ENCODE measurements at regions not wholly inside any gene's neighbourhood (a gene's known extent, or its start where the extent isn't known, plus 50 kb on each side); places are given as distances from the start of the nearest gene placed in this dataset.
A peak's percentile ranks its signal among the peaks of the same experiment; 100 is the strongest.

- Histone ChIP-seq H2AFZ (no peak overlapping the region), H3K27ac (no peak overlapping the region), H3K9me2 (ENCODE audit: insufficient read depth) (no peaks in the 10 kb centered on the region), H3K4me3 (no peak overlapping the region), H3K36me3 (ENCODE audit: low read depth) (no peaks in the 10 kb centered on the region), H4K20me1 (ENCODE audit: insufficient read depth) (no peaks in the 10 kb centered on the region), H3K79me2 (ENCODE audit: low read depth) (no peaks in the 10 kb centered on the region), H3K9me3 (ENCODE audit: insufficient read depth, low read depth) (no peaks in the 10 kb centered on the region), H3K4me1 (replicated peaks; ENCODE audit: insufficient read depth) (no peaks in the 10 kb centered on the region), H3F3A (ENCODE audit: insufficient read depth, low read depth) (no peaks in the 10 kb centered on the region), H3K27me3 (ENCODE audit: insufficient read depth, low read depth) (no peaks in the 10 kb centered on the region), H3K4me2 (no peak overlapping the region)
- POLR2A ChIA-PET (ENCODE audit: unreplicated experiment) = no interaction called here
- intact Hi-C loops (cut with micrococcal nuclease; ENCODE audit: unreplicated experiment) = no loop called here
- no peak for DNase-seq
- TF ChIP-seq EZH2 (IDR thresholded peaks at IDR 0.05; ENCODE audit: low read depth) (no peak), CTCF (conservative IDR thresholded peaks at IDR 0.05) (no peak)
- CTCF ChIA-PET = no interaction called here
- no TSS peak for BruUV-seq (replicated peaks)
Measured at GRCh38 chr13:85247780-85248179, 551.4 kb downstream of the SLITRK6 start.

DNA sequence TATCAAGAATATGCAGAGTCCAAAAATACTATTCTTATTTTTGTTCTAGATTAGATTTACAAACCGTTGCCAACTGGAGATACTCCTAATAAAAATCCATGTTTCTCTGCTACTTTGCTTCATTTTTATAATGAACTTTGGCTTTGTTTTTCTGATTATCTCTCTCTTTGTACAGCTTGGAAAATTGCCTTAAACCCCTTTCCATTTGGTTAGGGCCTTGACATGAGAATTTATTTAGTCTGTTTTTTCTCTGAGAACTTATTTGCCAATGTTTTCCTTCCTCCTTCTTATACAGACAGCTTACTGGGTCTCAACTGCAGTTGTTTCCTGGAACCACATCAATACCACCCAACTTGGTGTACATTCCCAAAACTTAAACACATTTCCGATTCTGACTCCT lies 555.4 kb downstream of the SLITRK6 start:
- Histone ChIP-seq H3F3A (ENCODE audit: insufficient read depth, low read depth) (no peaks in the 10 kb centered on the region), H3K36me3 (ENCODE audit: low read depth) (no peaks in the 10 kb centered on the region), H3K79me2 (ENCODE audit: low read depth) (no peaks in the 10 kb centered on the region), H3K27ac (no peak overlapping the region), H3K9me3 (ENCODE audit: insufficient read depth, low read depth) (no peaks in the 10 kb centered on the region), H3K4me3 (no peak overlapping the region), H2AFZ (no peak overlapping the region), H3K27me3 (ENCODE audit: insufficient read depth, low read depth) (no peaks in the 10 kb centered on the region), H3K4me1 (replicated peaks; ENCODE audit: insufficient read depth) (0 out of 2 replicates have a peak, but pooled peaks cover 6% of the 10 kb centered on the region), H3K4me2 (no peak overlapping the region), H3K9me2 (ENCODE audit: insufficient read depth) (no peaks in the 10 kb centered on the region; the same call in 1 of the 2 replicates), H4K20me1 (ENCODE audit: insufficient read depth) (no peaks in the 10 kb centered on the region)
- no peak for TF ChIP-seq CTCF (conservative IDR thresholded peaks at IDR 0.05)
- no peak for TF ChIP-seq EZH2 (IDR thresholded peaks at IDR 0.05; ENCODE audit: low read depth)
- no peak for DNase-seq
- POLR2A ChIA-PET (ENCODE audit: unreplicated experiment) = no interaction called here
- no TSS peak for BruUV-seq (replicated peaks)
- intact Hi-C loops (cut with micrococcal nuclease; ENCODE audit: unreplicated experiment) = no loop called here
- CTCF ChIA-PET = no interaction called here

DNA sequence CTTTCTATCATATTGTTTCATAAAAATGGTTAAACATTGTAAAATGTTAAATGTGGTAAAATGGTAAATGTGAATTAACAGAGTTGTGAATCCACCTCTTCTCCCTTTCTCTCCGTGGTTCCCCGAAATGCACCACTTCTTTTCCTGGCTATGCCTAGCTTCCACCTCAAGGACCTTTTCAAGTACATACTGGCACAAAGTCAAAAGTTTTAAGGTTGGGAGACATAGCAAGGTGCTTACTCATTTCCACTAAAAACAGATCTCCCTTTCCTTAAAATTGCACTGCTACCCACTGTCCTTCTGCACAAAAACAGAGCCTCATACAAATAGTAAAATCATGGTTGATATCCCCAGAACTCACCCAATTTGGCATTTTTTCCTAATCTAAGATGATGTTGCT lies 558.2 kb downstream of the SLITRK6 start:
- H3K9me3 ChIP-seq (ENCODE audit: insufficient read depth, low read depth) = no peaks in the 10 kb centered on the region; the same call in 1 of the 2 replicates
- peaks cover 14% of the 10 kb centered on the region; the same call in 1 of the 2 replicates for H3K4me1 ChIP-seq (replicated peaks; ENCODE audit: insufficient read depth)
- no TSS peak for BruUV-seq (replicated peaks)
- H3K36me3 ChIP-seq (ENCODE audit: low read depth) = no peaks in the 10 kb centered on the region
- DNase-seq = peak in 1 of 2 experiments; percentile 21
- CTCF ChIA-PET = no interaction called here
- no peaks in the 10 kb centered on the region for H4K20me1 ChIP-seq (ENCODE audit: insufficient read depth)
- POLR2A ChIA-PET (ENCODE audit: unreplicated experiment) = no interaction called here
- H3F3A ChIP-seq (ENCODE audit: insufficient read depth, low read depth) = no peaks in the 10 kb centered on the region
- H3K79me2 ChIP-seq (ENCODE audit: low read depth) = no peaks in the 10 kb centered on the region
- no peaks in the 10 kb centered on the region; the same call in 1 of the 2 replicates for H3K9me2 ChIP-seq (ENCODE audit: insufficient read depth)
- TF ChIP-seq CTCF (conservative IDR thresholded peaks at IDR 0.05) (no peak), EZH2 (IDR thresholded peaks at IDR 0.05; ENCODE audit: low read depth) (no peak)
- no peak overlapping the region for H3K4me2 ChIP-seq
- H3K27ac ChIP-seq = no peak overlapping the region
- intact Hi-C loops (cut with micrococcal nuclease; ENCODE audit: unreplicated experiment) = no loop called here
- no peak overlapping the region for H2AFZ ChIP-seq
- H3K27me3 ChIP-seq (ENCODE audit: insufficient read depth, low read depth) = no peaks in the 10 kb centered on the region
- H3K4me3 ChIP-seq = no peak overlapping the region

Data from PC-9 (cell line).